ENCODE measurements at regions not wholly inside any gene's neighbourhood (a gene's known extent, or its start where the extent isn't known, plus 50 kb on each side); places are given as distances from the start of the nearest gene placed in this dataset.
A peak's percentile ranks its signal among the peaks of the same experiment; 100 is the strongest.
"Not testable (repeated sequence)": the region's sequence is repeated elsewhere in the genome, so short reads cannot be mapped to it uniquely, and the experiment has no call there.

DNA sequence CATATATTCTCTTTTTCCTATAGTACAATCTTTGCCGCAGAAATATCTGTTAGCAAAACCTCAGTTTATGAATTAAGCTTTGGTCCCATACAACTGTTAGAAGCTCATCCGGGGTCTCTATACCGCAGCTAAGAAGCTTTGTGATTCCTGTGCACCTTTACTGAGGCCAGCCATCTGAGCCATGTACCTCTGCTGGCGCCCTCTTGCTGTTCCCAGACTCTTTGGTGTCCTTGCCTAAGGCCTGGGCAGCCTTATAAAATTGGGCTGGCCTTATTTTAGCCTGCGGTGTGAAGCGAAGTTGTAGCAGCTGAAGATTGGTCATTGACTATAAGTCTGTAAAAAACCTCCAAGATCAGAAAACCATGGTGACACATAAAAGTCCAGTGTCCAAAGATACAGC is 1135.1 kb upstream of the CHAC2 start:
- H3K4me3 Mint-ChIP-seq, result no peak overlapping the region
- DNase-seq, result no peak
- ATAC-seq, result no peak
- H3K9me3 Mint-ChIP-seq, result peaks cover 8 to 24% of the 10 kb centered on the region in 2 donors
- H3K27ac Mint-ChIP-seq, result no peak overlapping the region
- H3K4me1 Mint-ChIP-seq, result no peaks in the 10 kb centered on the region
- H3K27me3 Mint-ChIP-seq, result no peaks in the 10 kb centered on the region

DNA sequence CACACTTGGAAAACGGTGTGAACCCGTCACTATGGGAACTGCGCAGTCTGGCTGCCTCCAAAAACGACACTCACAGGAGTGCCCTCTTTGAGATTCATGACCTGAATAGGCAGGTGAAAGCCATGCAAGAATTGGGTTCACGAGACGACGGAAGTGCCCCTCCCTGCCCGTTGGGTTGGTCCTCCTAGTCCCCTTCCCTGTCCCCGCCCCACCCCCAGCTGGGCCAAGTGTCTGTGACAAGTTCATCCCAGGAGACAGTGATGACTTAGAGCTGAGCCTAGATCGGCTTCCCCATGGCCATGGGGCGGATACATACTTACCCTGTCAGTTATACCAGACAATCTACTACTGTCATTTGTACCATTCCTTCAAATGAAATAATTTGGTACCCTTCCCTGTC is 1137.7 kb upstream of the CHAC2 start:
- DNase-seq (no peak), ATAC-seq (no peak)
- Mint-ChIP-seq H3K27ac (no peak overlapping the region), H3K27me3 (no peaks in the 10 kb centered on the region), H3K9me3 (peaks cover 0 to 13% of the 10 kb centered on the region in 2 donors), H3K4me1 (no peaks in the 10 kb centered on the region), H3K4me3 (no peak overlapping the region)

DNA sequence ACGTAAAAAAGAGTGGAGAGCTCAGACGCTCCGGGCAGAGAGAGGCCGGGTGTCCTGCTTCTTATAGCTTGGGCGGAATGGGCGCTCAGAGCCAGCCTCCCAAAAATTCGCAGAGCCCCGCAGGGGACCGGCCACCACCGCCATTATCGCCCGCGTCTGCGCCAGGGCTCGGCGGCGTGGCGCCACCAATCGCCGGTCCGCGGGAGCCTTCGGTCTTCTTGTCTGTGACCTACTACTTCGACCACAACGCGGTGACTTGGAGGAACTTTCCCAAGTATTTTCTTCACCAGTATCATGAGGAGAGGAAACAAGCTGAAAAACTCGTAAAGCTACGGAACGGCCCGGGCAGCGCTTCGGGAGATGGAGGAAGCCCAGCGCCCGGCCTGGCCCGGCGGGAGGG is 1138.1 kb upstream of the CHAC2 start:
- DNase-seq, result no peak
- peaks cover 0 to 13% of the 10 kb centered on the region in 2 donors for H3K9me3 Mint-ChIP-seq
- H3K27ac Mint-ChIP-seq, result no peak overlapping the region
- no peaks in the 10 kb centered on the region for H3K27me3 Mint-ChIP-seq
- H3K4me1 Mint-ChIP-seq, result no peaks in the 10 kb centered on the region
- ATAC-seq, result no peak
- no peak overlapping the region for H3K4me3 Mint-ChIP-seq

DNA sequence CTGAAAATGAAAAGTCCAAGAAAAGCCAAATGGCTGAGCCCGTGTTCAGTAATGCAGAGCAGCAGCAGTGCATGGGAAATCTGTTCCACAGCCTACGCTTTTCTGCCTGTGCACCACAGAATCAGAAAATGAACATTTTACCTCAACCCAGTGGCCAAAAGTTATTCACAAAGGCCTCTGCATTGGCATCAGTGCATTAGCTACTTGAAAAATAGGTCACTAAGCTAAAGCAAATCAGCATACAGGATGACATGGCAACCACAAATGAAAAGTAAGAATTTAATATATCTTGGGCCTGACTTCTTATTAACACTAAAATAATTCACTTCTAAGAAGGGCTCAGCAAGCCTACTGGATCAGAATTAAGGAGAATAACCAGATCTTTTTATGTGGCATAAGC is 1145.3 kb upstream of the CHAC2 start:
- Mint-ChIP-seq H3K4me1 (no peaks in the 10 kb centered on the region), H3K27me3 (no peaks in the 10 kb centered on the region), H3K4me3 (no peak overlapping the region), H3K27ac (no peak overlapping the region), H3K9me3 (no peaks in the 10 kb centered on the region)
- ATAC-seq (no peak), DNase-seq (no peak)

DNA sequence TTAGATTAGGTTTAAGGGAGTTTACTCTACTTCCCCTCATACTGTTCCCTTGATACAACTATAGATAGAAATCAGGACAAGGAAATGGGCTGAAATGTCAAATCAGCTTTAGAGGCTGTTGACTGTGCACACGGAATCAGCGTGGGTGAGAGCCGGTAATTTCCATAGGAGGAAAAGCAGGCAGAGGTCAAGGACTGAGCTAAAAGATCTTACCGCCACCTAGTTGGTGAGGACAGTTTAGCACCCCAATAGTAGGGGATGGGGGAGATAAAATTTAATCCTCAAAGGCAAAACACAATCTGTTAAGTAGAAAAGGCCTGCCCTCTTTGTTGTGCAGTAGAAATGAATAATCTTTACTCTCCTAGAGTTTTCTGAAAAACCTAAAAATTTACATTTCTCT is 1154.5 kb upstream of the CHAC2 start:
- no peaks in the 10 kb centered on the region for H3K27me3 Mint-ChIP-seq
- DNase-seq (no peak), ATAC-seq (no peak)
- no peak overlapping the region for H3K27ac Mint-ChIP-seq
- H3K9me3 Mint-ChIP-seq, result no peaks in the 10 kb centered on the region
- H3K4me3 Mint-ChIP-seq, result no peak overlapping the region
- no peaks in the 10 kb centered on the region for H3K4me1 Mint-ChIP-seq

DNA sequence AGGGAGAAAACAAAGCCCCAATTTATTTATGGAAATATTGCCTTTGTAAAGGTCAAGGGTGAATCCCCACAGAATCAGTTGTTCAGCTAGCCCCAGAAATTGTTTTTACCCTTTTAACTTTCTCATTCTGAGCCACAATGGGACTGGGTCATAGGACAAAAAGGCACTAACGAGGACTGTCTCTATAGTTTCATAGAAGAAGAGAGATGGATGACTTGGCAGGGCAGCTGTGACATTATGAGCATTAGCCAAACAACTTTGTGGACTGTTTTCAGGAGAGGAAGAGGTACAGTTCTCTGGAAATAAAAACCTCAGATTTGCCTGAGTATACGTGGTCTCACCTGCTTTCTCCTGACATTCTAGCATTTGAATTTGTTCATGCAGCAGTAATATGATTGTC is 1155.8 kb upstream of the CHAC2 start:
- no peak for DNase-seq
- Mint-ChIP-seq H3K9me3 (no peaks in the 10 kb centered on the region), H3K27ac (no peak overlapping the region), H3K4me1 (no peaks in the 10 kb centered on the region), H3K4me3 (no peak overlapping the region), H3K27me3 (no peaks in the 10 kb centered on the region)
- ATAC-seq, result no peak

DNA sequence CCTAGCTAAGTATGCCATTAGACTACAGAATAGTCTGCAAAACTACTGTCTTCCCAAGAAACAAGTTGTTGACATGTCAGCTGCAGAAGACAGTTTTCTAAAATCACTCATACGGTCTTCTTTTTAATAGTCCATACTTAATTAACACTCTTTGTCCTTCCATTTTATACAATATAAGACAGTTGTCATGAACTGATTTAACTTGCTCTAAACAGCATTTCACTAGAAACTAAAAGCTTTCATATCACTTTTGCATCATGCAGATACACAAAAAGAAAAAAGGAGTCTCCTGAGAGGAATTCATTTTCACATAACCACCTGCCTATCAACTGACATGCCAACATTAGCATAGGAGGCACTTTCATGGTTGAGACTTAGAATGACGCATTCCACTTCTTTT is 1159.6 kb upstream of the CHAC2 start:
- Mint-ChIP-seq H3K9me3 (peaks cover 8 to 12% of the 10 kb centered on the region in 2 donors), H3K27ac (no peak overlapping the region)
- no peak for ATAC-seq

DNA sequence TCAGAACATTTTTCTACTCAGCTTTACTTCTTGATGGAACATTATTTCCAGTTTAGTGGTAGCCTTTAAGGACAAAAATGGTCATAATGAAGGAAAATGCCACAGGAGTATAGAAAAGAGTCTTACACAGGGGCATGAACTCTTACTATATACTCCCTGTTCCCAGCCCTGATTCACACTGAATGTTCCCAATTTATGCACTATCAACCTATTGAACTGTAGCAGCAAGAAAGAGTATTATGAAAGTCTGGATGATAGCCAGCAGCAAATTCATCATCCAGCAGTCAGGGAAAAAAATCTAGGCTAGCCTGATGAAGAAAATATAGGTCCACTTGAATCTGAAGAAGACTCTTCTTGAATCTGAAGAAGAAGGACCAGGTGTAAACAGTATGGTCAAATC is 1170.3 kb upstream of the CHAC2 start:
- no peak overlapping the region for H3K27ac Mint-ChIP-seq
- H3K27me3 Mint-ChIP-seq, result no peaks in the 10 kb centered on the region
- H3K4me1 Mint-ChIP-seq, result no peaks in the 10 kb centered on the region
- ATAC-seq, result no peak
- DNase-seq, result no peak
- H3K4me3 Mint-ChIP-seq, result no peak overlapping the region
- peaks cover 4 to 9% of the 10 kb centered on the region in 2 donors for H3K9me3 Mint-ChIP-seq

More for the DNA sequence above, 1159.6 kb upstream of the CHAC2 start:
- Mint-ChIP-seq H3K27me3 (no peaks in the 10 kb centered on the region), H3K4me1 (no peaks in the 10 kb centered on the region), H3K4me3 (no peak overlapping the region)
- DNase-seq, result no peak

DNA sequence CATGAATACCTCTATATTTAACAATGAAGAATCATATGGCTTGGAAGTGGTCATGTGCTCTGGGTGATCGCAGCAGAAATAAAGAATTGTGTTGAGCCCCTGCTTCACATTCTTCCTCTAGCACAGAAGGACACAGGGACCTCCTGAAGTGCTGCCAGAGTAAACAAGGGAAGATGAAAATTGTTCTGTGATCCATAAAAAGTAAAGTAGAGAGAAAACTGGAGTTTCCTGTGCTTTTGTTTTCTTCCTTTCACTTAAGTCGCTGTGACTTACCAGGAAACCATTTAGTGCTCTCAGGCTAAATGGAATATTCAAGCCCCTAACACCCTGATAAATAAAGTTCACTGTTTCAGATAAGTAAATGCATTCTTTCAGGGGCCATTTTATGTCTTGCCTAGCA is 1173.6 kb upstream of the CHAC2 start:
- no peak for ATAC-seq
- Mint-ChIP-seq H3K27ac (no peak overlapping the region), H3K9me3 (peaks cover 16 to 18% of the 10 kb centered on the region in 2 donors), H3K4me1 (no peaks in the 10 kb centered on the region), H3K27me3 (no peaks in the 10 kb centered on the region), H3K4me3 (no peak overlapping the region)
- no peak for DNase-seq

DNA sequence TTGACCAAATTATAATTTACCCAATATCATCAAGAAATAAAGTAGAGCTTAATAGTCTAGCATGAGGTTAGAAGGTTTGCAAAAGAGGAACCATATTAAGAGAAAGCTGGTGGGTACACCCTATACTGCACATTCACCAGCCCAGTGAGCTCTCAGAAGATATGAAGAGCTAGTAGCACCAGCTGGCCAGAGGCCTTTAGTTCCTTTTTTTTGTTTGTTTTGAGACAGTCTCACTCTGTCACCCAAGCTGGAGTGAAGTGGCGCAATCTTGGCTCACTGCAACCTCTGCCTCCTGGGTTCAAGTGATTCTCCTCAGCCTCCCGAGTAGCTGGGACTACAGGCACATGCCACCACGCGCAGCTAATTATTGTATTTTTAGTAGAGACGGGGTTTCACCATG is 1183.5 kb upstream of the CHAC2 start:
- H3K4me1 Mint-ChIP-seq, H3K4me3 Mint-ChIP-seq, H3K27ac Mint-ChIP-seq, ATAC-seq, DNase-seq, H3K27me3 Mint-ChIP-seq: not testable (repeated sequence)
- H3K9me3 Mint-ChIP-seq, result peaks cover 0 to 46% of the 10 kb centered on the region in 2 donors

DNA sequence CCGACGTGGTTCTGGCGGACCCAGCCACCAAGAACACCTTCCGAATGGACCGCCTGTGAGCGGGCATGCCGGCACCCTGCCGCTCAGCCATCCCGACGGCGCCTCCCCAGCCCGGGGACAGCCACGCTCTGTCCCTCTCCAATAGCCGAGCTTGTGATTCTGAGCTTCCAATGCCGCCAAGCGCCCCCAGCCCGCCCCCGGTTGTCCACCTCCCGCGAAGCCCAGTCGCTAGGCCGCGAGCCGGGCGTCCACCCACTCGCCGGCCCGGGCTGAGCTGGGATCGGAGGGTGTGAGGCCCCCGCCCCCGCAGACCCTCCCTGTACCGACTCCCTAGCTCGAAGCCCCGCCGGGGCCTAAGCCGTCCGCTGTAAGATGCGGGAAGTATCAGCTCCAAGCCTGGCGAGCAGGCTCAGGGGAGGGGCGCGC is 1195.1 kb upstream of the CHAC2 start:
- Mint-ChIP-seq H3K27ac (no peak overlapping the region), H3K4me3 (no peak overlapping the region), H3K9me3 (peaks cover 17 to 51% of the 10 kb centered on the region in 2 donors), H3K27me3 (no peaks in the 10 kb centered on the region), H3K4me1 (no peaks in the 10 kb centered on the region)
- no peak for ATAC-seq
- DNase-seq, result no peak

DNA sequence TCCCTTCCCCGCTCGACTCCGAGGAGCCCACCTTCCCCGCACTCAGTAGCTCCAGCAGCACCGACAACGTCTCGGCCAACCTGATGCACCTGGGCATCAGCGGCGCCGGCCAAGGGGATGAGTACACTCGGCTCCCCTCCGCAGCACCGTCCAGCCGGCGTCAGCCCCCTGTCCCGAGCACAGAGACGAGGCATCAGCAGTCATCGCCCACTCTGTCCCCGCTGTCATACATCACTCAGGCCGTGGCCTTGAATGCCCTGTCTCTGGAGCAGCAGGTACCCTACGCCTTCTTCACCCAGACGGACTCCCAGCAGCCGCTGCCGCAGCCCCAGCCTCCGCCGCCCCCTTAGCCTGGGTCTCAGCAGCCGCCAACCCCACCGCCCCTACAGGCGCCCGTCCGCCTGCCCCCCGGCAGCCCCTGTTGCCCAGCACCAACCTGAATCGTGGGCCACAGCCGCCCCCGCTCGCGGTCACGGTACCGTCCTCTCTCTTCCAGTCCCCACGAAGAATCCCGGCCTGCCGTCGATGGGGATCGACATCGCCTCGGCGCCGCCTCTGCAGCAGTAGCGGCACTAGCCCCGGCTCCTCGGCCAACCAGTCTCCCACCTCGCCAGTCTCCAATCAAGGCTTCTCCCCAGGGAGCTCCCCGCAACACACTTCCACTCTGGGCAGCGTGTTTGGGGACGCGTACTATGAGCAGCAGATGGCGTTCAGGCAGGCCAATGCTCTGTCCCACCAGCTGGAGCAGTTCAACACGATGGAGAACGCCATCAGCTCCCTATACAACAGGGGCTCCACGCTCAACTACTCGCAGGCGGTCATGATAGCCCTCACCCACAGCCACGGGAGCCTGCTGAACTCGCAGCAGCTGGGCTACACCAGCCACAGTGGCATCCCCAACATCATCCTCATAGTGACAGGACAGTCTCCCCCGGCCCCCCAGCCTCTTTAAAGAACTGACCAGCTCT is 1195.9 kb upstream of the CHAC2 start:
- peaks cover 17 to 51% of the 10 kb centered on the region in 2 donors for H3K9me3 Mint-ChIP-seq
- DNase-seq (no peak), ATAC-seq (peak; percentile 52)
- H3K4me1 Mint-ChIP-seq, result no peaks in the 10 kb centered on the region
- H3K4me3 Mint-ChIP-seq, result no peak overlapping the region
- H3K27ac Mint-ChIP-seq, result no peak overlapping the region
- no peaks in the 10 kb centered on the region for H3K27me3 Mint-ChIP-seq

DNA sequence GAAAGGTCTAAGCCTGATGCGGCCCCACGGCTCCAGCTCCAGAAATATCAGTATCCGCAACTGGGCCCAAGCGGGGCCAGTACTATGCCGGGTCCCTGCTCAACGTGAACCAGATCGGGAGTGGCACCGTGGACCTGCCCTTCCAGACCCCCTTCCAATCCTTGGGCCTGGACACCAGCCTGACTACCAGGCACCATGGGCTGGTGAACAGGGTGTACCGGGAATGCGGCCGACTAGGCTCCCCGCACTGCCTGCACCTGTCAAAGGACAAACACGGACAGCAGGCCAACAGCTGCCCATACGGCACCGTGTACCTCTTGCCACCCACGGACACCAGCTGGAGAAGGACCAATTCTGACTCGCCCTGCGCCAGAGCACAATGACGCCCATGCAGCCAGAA is 1196.9 kb upstream of the CHAC2 start:
- no peak for DNase-seq
- no peak overlapping the region for H3K4me3 Mint-ChIP-seq
- no peaks in the 10 kb centered on the region for H3K27me3 Mint-ChIP-seq
- ATAC-seq, result no peak
- H3K9me3 Mint-ChIP-seq, result peaks cover 25 to 51% of the 10 kb centered on the region in 2 donors
- H3K27ac Mint-ChIP-seq, result no peak overlapping the region
- no peaks in the 10 kb centered on the region for H3K4me1 Mint-ChIP-seq

DNA sequence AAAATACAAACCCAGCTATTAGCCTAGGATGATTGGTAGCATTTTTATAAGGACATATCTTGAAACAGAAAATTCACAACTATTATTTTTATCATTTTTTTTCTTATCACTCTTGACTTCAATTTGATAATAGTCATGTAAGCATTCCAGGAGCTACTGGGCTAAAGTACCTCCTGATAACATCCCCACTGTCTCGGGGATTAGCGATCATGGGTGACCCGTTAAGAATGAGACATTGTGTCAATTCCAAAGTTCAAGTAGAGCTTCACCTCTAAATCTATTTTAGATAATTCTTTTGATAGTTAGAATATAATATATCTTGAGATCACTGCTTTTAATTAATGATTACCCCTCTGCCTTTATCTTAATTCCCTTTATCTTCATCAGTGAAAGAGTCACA is 1204.5 kb upstream of the CHAC2 start:
- Mint-ChIP-seq H3K4me1 (no peaks in the 10 kb centered on the region), H3K4me3 (no peak overlapping the region), H3K27ac (no peak overlapping the region), H3K9me3 (peaks cover 0 to 8% of the 10 kb centered on the region in 2 donors), H3K27me3 (no peaks in the 10 kb centered on the region)
- ATAC-seq, result no peak
- DNase-seq, result no peak

DNA sequence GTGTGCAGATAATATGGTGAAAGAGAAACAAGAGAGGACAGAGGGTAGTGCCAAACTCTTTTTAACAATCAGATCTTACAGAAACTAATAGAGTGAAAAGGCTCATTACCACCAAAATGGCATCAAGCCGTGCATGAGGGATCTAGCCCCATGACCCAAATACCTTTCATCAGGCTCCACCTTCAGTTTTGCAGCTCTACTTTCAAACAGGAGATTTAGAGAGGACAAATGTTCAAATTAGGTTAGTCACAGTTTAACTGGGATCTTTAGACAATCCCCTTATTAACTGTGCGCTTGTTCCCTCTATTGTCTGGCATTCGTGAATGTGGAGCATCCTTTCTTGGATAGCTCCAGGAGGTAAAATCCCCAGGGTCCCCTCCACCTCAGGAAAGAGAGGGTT is 1209.3 kb upstream of the CHAC2 start:
- ATAC-seq, result no peak
- H3K27me3 Mint-ChIP-seq, result no peaks in the 10 kb centered on the region
- H3K4me3 Mint-ChIP-seq, result no peak overlapping the region
- no peak overlapping the region for H3K27ac Mint-ChIP-seq
- no peak for DNase-seq
- no peaks in the 10 kb centered on the region for H3K9me3 Mint-ChIP-seq
- H3K4me1 Mint-ChIP-seq, result no peaks in the 10 kb centered on the region

DNA sequence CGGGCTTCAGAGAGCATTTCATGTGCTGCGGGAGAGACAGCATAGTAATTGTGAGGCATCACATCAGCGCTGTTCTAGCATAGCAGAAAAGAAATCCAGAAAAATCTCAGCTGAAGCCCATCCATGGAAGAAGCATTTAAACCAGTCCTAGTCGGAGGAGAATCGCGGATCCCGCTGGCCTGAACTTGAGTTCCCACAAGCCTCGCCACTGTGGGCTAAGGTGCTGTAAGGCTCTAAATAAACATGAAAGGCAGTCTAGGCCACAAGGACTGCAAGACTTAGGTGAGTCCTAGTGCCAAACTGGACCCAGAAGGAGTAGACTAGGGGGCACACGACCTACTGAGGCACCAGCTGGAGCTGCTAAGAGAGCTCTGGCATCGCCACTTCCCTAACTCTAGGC is 1225.3 kb upstream of the CHAC2 start:
- H3K4me1 Mint-ChIP-seq, result no peaks in the 10 kb centered on the region
- H3K4me3 Mint-ChIP-seq, result no peak overlapping the region
- H3K9me3 Mint-ChIP-seq, result no peaks in the 10 kb centered on the region
- H3K27me3 Mint-ChIP-seq, result no peaks in the 10 kb centered on the region
- ATAC-seq (no peak), DNase-seq (no peak)
- H3K27ac Mint-ChIP-seq, result no peak overlapping the region

Measured in stimulated activated naive CD8-positive, alpha-beta T cell treated with anti-CD3 and anti-CD28 coated beads, Interleukin-15, amount 100 ng/mL, for 72 hours (primary cell).